Urinary bladder (tissue), 3 donors: ENCODE measurements at regions not wholly inside any gene's neighbourhood (a gene's known extent, or its start where the extent isn't known, plus 50 kb on each side); places are given as distances from the start of the nearest gene placed in this dataset.

Experiments used
- DNase-seq: peaks from one replicate; pipeline ENCODE4 v3.0.0-alpha.2; 2015; ENCODE audit errors: extremely low spot score
- H3K27ac ChIP-seq: one replicate; pipeline ENCODE4 v1.5.1; 2013; ENCODE audit warnings: low read depth, mild to moderate bottlenecking, moderate library complexity
- H3K36me3 ChIP-seq: one replicate; pipeline ENCODE4 v1.6.1; 2013; ENCODE audit warnings: mild to moderate bottlenecking, moderate library complexity; ENCODE audit not compliant: insufficient read depth
- H3K4me1 ChIP-seq: one replicate; pipeline ENCODE4 v1.6.1; 2013; ENCODE audit warnings: mild to moderate bottlenecking, moderate library complexity; ENCODE audit not compliant: insufficient read depth
- H3K4me3 ChIP-seq: one replicate; pipeline ENCODE4 v1.5.1; 2013; ENCODE audit warnings: low read depth, low read length
- WGBS: extraction: QIAGEN DNeasy Blood & Tissue Kit; methylation state at CpG from one replicate; pipeline ENCODE4 v1.1.7; 2013; 5-methylcytosine and 5-hydroxymethylcytosine counted together
- donor health status: healthy with polysubstance abuse.
- donor health status: healthy.

DNA sequence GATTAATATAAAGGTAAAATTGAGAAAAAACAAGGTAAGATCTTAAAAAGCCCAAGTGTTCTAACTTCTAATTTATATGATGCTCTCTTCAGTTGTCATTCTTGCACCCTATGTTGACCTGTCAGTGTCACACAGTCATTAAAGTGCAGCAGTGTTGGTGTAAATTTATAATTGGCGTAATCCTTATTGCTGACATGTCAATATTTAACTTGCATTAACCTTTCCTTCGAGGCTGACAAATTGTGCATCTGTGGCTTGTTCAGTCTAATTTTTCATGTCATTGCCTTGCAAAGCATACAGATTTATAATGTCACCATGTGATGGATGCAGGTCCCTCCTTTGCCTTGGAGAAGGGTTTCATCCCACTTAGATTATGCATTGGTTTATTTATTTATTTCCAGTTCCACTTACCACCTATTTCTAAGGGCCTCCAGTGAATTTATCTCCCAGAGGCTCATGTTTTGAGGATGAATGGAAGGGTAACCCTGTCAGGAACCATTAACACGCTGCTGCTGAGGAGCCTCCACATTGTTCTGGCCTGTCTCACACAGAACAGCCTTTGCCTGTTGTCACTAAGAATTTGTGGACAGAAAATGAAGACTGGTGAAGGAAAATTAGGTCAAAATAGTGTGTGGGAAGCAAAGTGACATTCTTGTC is 1098.5 kb upstream of the LCORL start:
- Histone ChIP-seq H3K36me3 (no peaks in the 10 kb centered on the region), H3K4me3 (no peak overlapping the region), H3K4me1 (no peaks in the 10 kb centered on the region), H3K27ac (no peak overlapping the region)
- no peak for DNase-seq
- WGBS: 90% methylated on average over 3 of the region's 3 CpGs

DNA sequence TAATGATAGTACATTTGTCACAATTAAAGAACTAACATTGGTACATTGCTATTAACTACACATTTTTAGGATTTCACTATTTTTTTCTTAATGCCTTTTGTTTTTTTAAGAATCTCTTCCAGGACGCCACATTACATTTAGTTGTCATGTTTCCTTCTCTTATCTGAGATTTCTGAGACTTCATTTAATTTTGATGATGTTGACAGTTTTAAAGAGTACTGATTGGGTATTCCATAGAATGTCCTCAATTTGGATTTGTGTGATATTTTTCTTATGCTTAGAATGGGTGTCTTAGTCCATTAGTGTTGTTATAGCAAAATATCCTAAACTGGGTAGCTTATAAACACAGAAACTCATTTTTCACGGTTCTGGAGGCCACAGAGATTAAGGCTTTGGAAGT is 1095.5 kb upstream of the LCORL start:
- WGBS: 89% methylated on average over 2 of the region's 2 CpGs
- H3K36me3 ChIP-seq: no peaks in the 10 kb centered on the region
- H3K27ac ChIP-seq: no peak overlapping the region
- no peak for DNase-seq
- H3K4me1 ChIP-seq: no peaks in the 10 kb centered on the region
- no peak overlapping the region for H3K4me3 ChIP-seq

DNA sequence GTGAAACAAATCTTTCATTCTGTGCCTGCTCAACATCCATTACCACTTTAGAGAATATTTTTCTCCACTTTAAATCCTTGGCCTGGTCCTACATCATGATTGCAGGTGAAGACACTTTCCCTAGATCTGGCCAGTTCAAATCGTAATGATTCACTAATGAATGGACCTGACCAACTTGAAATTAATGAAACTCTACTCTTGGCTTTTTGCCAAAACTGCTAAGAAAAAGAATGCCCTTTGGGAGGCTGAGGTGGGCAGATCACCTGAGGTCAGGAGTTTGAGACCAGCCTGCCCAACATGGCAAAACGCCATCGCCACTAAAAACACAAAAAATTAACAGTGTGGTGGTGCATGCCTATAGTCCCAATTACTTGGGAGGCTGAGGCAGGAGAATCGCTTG is 1082.6 kb upstream of the LCORL start:
- no peak for DNase-seq
- Histone ChIP-seq H3K27ac (no peak overlapping the region), H3K4me3 (no peak overlapping the region), H3K4me1 (no peaks in the 10 kb centered on the region), H3K36me3 (no peaks in the 10 kb centered on the region)
- WGBS: 90% methylated on average over 4 of the region's 4 CpGs

DNA sequence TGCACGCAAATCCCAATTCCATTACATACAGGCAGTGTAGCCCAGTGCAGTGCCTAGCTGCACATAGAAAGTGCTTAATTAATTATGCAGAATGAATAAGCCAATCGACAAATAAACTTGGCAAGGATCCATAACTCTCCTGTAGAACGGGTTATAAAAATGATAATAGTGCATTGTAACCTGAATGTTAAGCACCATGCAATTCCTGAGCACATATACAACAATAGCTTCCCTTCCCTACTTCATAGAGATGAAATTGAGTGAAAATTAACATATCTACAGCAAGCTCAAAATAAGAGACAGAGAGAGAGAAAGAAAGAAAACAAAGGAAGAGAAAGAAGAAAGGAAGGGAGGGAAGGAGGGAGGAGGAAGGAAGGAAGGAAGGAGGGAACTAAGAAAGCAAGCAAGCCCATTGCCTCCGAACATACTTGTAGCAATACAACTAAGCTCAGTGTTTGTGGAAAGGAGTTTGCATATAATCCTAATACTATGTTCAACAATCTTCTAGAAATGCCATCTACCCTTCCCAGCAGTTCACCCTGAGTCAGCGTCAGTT is 1074.0 kb upstream of the LCORL start:
- H3K4me3 ChIP-seq: no peak overlapping the region
- no peaks in the 10 kb centered on the region for H3K4me1 ChIP-seq
- DNase-seq: no peak
- H3K27ac ChIP-seq: no peak overlapping the region
- 76% methylated on average over 5 of the region's 5 CpGs for WGBS
- no peaks in the 10 kb centered on the region for H3K36me3 ChIP-seq

DNA sequence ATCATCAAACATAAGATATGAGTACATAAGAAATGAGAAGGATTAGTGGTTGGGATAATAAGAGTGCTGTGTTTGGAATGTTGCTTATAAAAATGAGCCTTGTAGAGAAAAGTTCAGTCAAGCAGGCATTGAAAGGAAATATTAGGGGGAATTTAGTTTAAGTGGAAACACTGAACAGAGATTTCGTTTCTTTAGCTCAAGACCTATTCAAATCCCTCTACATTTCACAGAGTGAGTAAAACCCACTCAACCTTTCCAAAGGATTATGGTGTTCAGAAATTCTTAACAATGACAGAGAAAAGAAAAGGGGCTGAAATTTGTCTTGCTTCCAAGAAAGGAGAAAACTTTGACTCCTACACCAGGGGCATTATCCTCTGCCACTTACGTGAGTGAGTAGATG is 1072.4 kb upstream of the LCORL start:
- H3K36me3 ChIP-seq: no peaks in the 10 kb centered on the region
- H3K4me1 ChIP-seq: no peaks in the 10 kb centered on the region
- no peak overlapping the region for H3K27ac ChIP-seq
- DNase-seq: no peak
- 38% methylated on average over 2 of the region's 2 CpGs for WGBS
- no peak overlapping the region for H3K4me3 ChIP-seq

DNA sequence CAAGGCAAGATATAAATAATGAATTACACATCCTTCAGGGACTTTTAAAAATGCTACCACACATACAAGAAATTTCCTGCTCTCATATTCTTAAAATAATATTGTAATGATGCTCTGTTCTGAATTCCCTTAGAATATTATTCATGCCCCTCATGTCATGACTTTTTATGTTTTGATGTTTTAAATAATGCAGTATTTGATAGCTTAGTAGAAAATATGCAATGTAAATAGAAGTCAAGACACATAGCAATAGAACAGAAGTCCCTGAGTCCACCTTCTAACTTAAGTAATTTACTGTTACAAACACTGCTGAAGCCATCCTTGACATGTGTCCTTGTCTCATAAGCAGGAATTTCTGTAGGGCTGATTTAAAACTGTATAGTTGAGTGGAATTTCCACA is 1071.2 kb upstream of the LCORL start:
- no peak for DNase-seq
- no peaks in the 10 kb centered on the region for H3K4me1 ChIP-seq
- no peaks in the 10 kb centered on the region for H3K36me3 ChIP-seq
- no peak overlapping the region for H3K4me3 ChIP-seq
- no peak overlapping the region for H3K27ac ChIP-seq

DNA sequence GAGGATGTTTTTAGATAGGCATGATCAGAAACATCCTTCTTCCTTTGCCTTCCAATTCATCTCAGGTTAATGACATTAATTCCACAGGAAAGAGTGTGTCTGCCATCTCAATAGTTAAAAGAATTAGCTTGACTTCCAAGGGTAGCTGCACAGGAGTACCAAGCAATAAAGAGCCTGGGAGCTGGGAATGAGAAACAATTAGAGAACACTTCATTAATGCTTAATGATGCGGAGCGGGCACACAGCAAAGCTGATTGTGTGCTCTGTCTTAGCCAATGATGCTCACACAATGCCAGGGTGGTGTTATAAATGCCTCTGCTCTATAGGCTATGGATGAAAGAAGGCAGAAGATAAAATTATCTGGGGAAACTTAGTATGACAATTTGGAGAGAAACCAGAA is 1052.5 kb upstream of the LCORL start:
- Histone ChIP-seq H3K4me1 (no peaks in the 10 kb centered on the region), H3K27ac (no peak overlapping the region), H3K4me3 (no peak overlapping the region), H3K36me3 (no peaks in the 10 kb centered on the region)
- WGBS: 92% methylated on average over 2 of the region's 2 CpGs
- DNase-seq: no peak

DNA sequence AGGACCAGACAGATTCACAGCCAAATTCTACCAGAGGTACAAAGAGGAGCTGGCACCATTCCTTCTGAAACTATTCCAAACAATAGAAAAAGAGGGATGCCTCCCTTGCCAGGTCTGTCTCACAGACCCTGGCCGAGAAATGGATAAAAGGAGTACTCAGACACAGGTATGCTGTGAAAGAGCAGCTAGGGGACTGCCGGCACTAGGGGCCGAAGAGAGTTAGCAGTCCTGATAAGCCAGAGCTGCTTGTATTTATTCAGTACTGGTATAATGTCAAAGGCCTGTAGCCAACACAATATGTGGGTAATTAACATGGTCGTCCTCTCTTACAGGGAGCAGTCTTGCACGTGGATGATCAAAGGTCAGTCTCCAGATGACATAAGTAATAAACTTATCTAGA is 1042.1 kb upstream of the LCORL start:
- WGBS: 87% methylated on average over 5 of the region's 5 CpGs
- Histone ChIP-seq H3K36me3 (no peaks in the 10 kb centered on the region), H3K4me3 (no peak overlapping the region), H3K4me1 (no peaks in the 10 kb centered on the region), H3K27ac (no peak overlapping the region)
- no peak for DNase-seq

DNA sequence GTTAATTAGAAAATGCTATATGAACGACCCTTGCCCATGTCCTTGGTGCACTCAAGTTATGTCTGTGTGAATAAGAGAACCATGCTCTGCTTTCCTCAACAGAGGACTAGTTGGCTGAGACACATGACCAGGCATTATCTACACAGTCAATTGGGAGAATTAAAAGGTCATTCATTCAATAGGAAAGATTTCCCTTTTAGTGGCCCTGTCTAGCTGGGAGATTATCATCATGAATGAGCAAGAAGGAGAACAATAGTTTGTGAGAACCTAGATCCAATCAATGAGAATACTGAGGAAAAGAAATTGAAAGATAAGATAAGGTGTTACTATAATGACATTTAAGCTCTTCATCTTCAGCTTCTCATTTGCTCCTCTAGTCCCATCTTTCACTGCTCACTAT is 1033.4 kb upstream of the LCORL start:
- DNase-seq: no peak
- no peaks in the 10 kb centered on the region for H3K4me1 ChIP-seq
- WGBS: 79% methylated on average over 1 of the region's 1 CpG

DNA sequence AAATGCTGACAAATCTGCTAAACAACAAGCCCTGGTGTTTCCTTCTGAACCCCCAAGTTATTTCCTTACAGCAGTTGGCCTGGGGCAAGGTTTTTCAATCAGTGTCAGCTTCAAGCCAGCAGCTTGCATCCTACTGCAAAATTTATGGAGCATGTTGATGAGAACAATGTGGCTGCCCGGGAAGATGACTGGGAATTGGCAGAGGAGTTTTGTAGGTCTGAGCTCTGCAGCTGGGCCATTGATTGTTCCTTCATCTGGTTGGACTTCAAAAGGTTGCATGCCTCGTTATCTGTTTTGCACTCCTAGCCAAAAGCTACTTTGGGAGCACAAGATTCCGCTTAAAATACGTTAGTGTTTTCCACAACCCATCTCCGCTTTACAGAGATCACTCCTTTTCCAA is 1030.3 kb upstream of the LCORL start:
- no peak for DNase-seq
- no peaks in the 10 kb centered on the region for H3K36me3 ChIP-seq
- no peaks in the 10 kb centered on the region for H3K4me1 ChIP-seq
- no peak overlapping the region for H3K27ac ChIP-seq
- WGBS: 32% methylated on average over 5 of the region's 5 CpGs
- H3K4me3 ChIP-seq: no peak overlapping the region

More for the DNA sequence above, 1033.4 kb upstream of the LCORL start:
- no peak overlapping the region for H3K27ac ChIP-seq
- no peak overlapping the region for H3K4me3 ChIP-seq
- H3K36me3 ChIP-seq: no peaks in the 10 kb centered on the region

DNA sequence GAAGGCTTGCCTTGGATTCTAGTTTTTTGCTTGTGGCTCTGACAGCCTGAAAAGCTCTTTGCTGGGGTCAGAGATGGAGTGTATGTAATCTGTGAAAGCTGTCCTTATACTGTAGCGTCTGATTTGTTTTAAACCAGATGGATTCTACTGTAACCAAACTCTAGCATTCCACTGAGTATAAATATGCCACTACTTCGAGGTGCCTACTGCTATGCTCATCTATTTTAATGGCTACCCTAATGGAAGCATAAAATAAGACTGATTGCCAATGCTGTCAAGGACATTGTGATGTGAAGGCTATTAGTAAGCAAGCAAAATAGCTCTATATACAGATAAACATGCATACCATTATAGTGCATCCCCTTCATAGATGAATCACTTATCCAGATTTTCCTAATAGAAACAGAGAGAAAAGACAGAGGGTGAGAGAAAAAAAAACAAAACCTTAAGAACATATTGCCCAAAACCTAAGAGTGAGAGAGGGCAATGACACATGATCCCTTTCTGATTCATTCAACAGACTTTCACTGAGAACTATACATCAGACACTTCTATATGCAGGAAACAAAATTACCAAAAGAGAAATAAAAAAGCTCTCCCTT is 1025.8 kb upstream of the LCORL start:
- no peak for DNase-seq
- H3K36me3 ChIP-seq: no peaks in the 10 kb centered on the region
- H3K4me3 ChIP-seq: no peak overlapping the region
- H3K27ac ChIP-seq: no peak overlapping the region
- no peaks in the 10 kb centered on the region for H3K4me1 ChIP-seq
- WGBS: 62% methylated on average over 2 of the region's 2 CpGs

DNA sequence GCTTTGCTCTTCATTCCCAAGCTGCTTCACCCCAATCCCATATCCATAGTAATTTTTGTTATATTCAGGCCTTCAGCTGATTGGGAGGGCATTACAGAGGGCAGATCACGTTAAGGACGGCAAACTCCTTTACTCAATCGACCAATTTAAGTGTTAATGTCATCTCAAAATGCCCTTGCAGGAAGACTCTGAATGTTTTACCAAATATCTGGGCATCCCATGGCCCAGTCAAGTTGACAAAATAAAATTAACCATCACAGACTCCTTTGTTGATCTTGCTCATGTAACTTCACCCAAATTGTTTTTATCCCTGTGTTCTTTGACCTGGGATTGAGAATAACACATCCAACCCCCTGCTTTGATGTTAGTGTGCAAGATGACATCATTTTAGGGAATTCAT is 1018.3 kb upstream of the LCORL start:
- no peaks in the 10 kb centered on the region for H3K4me1 ChIP-seq
- H3K4me3 ChIP-seq: no peak overlapping the region
- no peak for DNase-seq
- no peaks in the 10 kb centered on the region for H3K36me3 ChIP-seq
- H3K27ac ChIP-seq: no peak overlapping the region
- 93% methylated on average over 3 of the region's 3 CpGs for WGBS

DNA sequence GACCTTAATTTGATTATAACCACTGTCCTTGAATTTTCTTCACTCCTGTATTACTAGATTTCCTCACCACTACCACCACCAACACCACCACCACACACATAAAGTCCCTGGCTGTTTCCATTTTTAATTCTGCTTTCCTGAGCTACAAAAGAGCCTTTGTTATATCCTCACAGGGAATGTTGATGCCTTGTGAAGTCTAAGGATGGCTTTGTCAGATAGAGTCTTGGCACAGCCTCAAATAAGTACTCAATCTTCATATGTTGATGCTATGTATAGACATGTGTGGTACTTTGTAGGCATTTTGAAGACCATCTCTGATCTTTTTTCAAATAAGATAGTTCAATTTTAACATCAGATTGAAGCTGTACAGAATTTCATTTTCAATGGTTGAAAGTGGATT is 1016.7 kb upstream of the LCORL start:
- H3K4me1 ChIP-seq: no peaks in the 10 kb centered on the region

DNA sequence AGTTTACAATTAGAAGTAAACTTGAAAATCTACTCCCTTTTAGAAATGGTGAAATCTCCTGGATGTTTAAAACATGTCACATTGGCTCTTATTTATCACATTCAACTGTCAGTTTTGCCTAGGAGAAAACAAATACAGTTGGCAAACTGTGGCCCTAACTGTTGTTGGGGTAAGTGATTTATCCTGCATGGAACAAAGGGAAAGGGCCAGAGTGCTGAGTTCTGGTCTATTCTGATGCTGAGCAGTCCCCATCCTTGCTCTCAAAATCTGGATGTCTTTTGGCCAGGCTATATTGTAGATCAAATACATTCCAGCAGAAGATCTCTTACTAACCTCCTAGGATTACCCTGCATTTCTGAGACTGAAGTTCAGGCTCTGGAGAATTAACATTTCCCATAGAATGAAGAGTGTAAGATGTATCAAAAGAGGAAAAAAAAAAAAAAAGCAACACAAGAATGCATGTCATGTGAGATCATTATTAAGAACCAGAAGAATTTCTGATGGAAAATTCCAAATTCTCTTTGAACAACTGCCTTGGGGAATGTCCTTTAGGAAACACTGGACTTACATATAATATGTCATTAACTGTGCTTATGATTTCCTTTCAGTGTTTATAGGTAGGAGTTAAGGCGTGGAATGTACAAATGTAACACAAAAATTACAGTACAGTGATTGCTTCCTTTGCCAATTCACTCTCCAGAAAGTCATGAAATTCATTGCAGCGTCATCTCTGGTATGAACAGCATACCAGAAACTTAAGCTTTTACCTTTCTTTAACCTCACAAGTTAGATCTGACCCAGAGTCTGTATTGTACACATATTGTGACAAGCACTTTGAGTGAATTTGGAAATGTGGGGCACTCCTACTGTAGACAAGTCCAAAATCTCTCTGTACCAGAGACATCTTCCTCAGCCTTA is 1012.5 kb upstream of the LCORL start:
- no peaks in the 10 kb centered on the region for H3K36me3 ChIP-seq
- no peak overlapping the region for H3K4me3 ChIP-seq
- 74% methylated on average over 2 of the region's 2 CpGs for WGBS
- H3K4me1 ChIP-seq: no peaks in the 10 kb centered on the region
- no peak for DNase-seq
- no peak overlapping the region for H3K27ac ChIP-seq

More for the DNA sequence above, 1016.7 kb upstream of the LCORL start:
- Histone ChIP-seq H3K36me3 (no peaks in the 10 kb centered on the region), H3K27ac (no peak overlapping the region), H3K4me3 (no peak overlapping the region)
- no peak for DNase-seq
